HepG2 (cell line): ENCODE measurements at regions not wholly inside any gene's neighbourhood (a gene's known extent, or its start where the extent isn't known, plus 50 kb on each side); places are given as distances from the start of the nearest gene placed in this dataset.

Experiments
- ATAC-seq: fragments of 200-7000 bp; cut with Tn5 transposase; 3 replicates; pipeline ENCODE4 v1.9.1; 2020; ENCODE audit warnings: mild to moderate bottlenecking, moderate library complexity
- BruUV-seq: library from RNA; stranded (reverse); fragments of 400-500 nt; replicated peaks from 2 replicates; lab custom pipeline; 2021; lab: Mats Ljungman, UMichigan
- CTCF ChIA-PET: fragments of 300-600 bp; formaldehyde crosslinking; extraction: SDS; loops from one replicate; lab custom pipeline; 2021; ENCODE audit warnings: low total read pairs, inconsistent platforms, low intra/inter-chr PET ratio; lab: Yijun Ruan, JAX
- POLR2A ChIA-PET: fragments of 350-600 bp; sonication (Branson Sonifier 250); formaldehyde crosslinking; loops from one replicate; lab custom pipeline; 2020; ENCODE audit warnings: antibody characterized with exemption, inconsistent platforms; lab: Yijun Ruan, JAX
- DNase-seq: peaks from one replicate; pipeline ENCODE4 v3.0.0-alpha.2; 2015; ENCODE audit warnings: low spot score
- FAIRE-seq: peaks from 3 replicates; lab custom pipeline; 2011; peaks lifted over from hg19 to GRCh38; lab: Jason Lieb, UNC
- H2AFZ ChIP-seq: one replicate; pipeline ENCODE4 v1.6.1; 2011; ENCODE audit warnings: low read length, inconsistent platforms
- H3K27ac ChIP-seq: fragments of 300-600 bp; 3 replicates; pipeline ENCODE4 v1.8.0; 2011; ENCODE audit warnings: mixed run types, mild to moderate bottlenecking, mixed read lengths, low read length, inconsistent platforms; ENCODE audit not compliant: insufficient read depth; ENCODE audit errors: extremely low read length
- H3K27me3 ChIP-seq, 2 experiments: fragments of 200-600 bp in 1 of 2; 2 replicates in 1 of 2; 3 replicates in 1 of 2; pipeline versions ENCODE4 v1.6.0 to v1.8.0; 2011; ENCODE audit warnings: low read length in 2 of 2, mild to moderate bottlenecking in 2 of 2, moderate library complexity in 2 of 2, inconsistent platforms in 1 of 2; ENCODE audit not compliant: insufficient read depth in 2 of 2, control insufficient read depth in 1 of 2
- H3K36me3 ChIP-seq, 2 experiments: fragments of 200-600 bp in 1 of 2; replicated peaks in 1 of 2; 2 replicates in 1 of 2; 3 replicates in 1 of 2; pipeline versions ENCODE4 v1.5.1 to v1.8.0; 2011; ENCODE audit warnings: low read length in 2 of 2, inconsistent platforms in 1 of 2; ENCODE audit not compliant: insufficient read depth in 2 of 2, control insufficient read depth in 1 of 2
- H3K4me1 ChIP-seq: 2 replicates; pipeline ENCODE4 v1.5.1; 2012; ENCODE audit warnings: low read length, inconsistent platforms; ENCODE audit not compliant: insufficient read depth
- H3K4me2 ChIP-seq: 2 replicates; pipeline ENCODE4 v1.6.0; 2011; ENCODE audit warnings: low read depth, low read length, inconsistent platforms
- H3K4me3 ChIP-seq, 3 experiments: fragments of 200-600 bp in 1 of 3; sonication (generic), shearing (Covaris generic) in 1 of 3; replicated peaks in 1 of 3; 2 replicates each; pipeline ENCODE4 v1.5.1; 2011 to 2016; ENCODE audit warnings: low read length in 3 of 3, inconsistent platforms in 2 of 3, low read depth in 2 of 3, mild to moderate bottlenecking in 2 of 3, control low read depth in 1 of 3, mixed read lengths in 1 of 3; ENCODE audit not compliant: insufficient read depth in 1 of 3
- H3K79me2 ChIP-seq: one replicate; pipeline ENCODE4 v1.6.1; 2011; ENCODE audit warnings: low read length, inconsistent platforms; ENCODE audit not compliant: insufficient read depth
- H3K9ac ChIP-seq: 2 replicates; pipeline ENCODE4 v1.6.0; 2011; ENCODE audit warnings: mild to moderate bottlenecking, low read depth, low read length, inconsistent platforms; ENCODE audit not compliant: insufficient read depth
- H3K9me3 ChIP-seq: 2 replicates; pipeline ENCODE4 v1.5.1; 2012; ENCODE audit warnings: mild to moderate bottlenecking, low read length
- H4K20me1 ChIP-seq: 2 replicates; pipeline ENCODE4 v1.6.0; 2011; ENCODE audit warnings: inconsistent platforms, mild to moderate bottlenecking, low read length, moderate library complexity; ENCODE audit not compliant: insufficient read depth
- DR1 ChIP-seq: sonication (generic); formaldehyde crosslinking; IDR thresholded peaks from 2 replicates; pipeline ENCODE4 v1.8.0; 2021; ENCODE audit warnings: mild to moderate bottlenecking, missing genetic modification reagents, inconsistent platforms
- GATA4 ChIP-seq: sonication (generic); IDR thresholded peaks from 2 replicates; pipeline ENCODE4 v1.6.1; 2016; ENCODE audit warnings: antibody characterized with exemption, low read depth, borderline replicate concordance
- GMEB2 ChIP-seq: IDR thresholded peaks from 2 replicates; pipeline ENCODE4 v1.6.1; 2016; ENCODE audit warnings: missing biosample characterization, missing genetic modification reagents, low read depth
- HDAC1 ChIP-seq: sonication (generic); formaldehyde crosslinking; IDR thresholded peaks from 2 replicates; pipeline ENCODE4 v1.5.1; 2020; ENCODE audit warnings: mild to moderate bottlenecking, missing genetic modification reagents
- HOXA7 ChIP-seq: sonication (generic); formaldehyde crosslinking; IDR thresholded peaks from 2 replicates; pipeline ENCODE4 v1.8.1; 2022; ENCODE audit warnings: mild to moderate bottlenecking, missing genetic modification reagents, moderate library complexity
- MAFF ChIP-seq: IDR thresholded peaks from 2 replicates; pipeline ENCODE4 v1.6.1; 2011; ENCODE audit warnings: low read depth, low read length, improper control_type of control experiment
- MAFK ChIP-seq, 2 experiments: IDR thresholded peaks in 1 of 2; conservative IDR thresholded peaks in 1 of 2; 2 replicates each; pipeline ENCODE4 v1.6.1; 2011; ENCODE audit warnings: improper control_type of control experiment in 2 of 2, low read length in 2 of 2
- TBL1XR1 ChIP-seq: fragments of 150-350 bp; IDR thresholded peaks from 2 replicates; pipeline ENCODE4 v1.6.1; 2014; ENCODE audit warnings: borderline replicate concordance, low read length; ENCODE audit not compliant: partially characterized antibody
- ZBTB2 ChIP-seq: sonication (generic); formaldehyde crosslinking; IDR thresholded peaks from 2 replicates; pipeline ENCODE4 v1.8.0; 2022; ENCODE audit warnings: low read depth, missing genetic modification reagents
- ZBTB44 ChIP-seq: sonication (generic); formaldehyde crosslinking; IDR thresholded peaks from 2 replicates; pipeline ENCODE4 v1.4.0; 2020; ENCODE audit warnings: missing genetic modification reagents
- ZIK1 ChIP-seq: sonication (generic); formaldehyde crosslinking; IDR thresholded peaks from 2 replicates; pipeline ENCODE4 v1.5.0; 2020; ENCODE audit warnings: mild to moderate bottlenecking, low read depth, missing genetic modification reagents, borderline replicate concordance
- ZNF263 ChIP-seq: sonication (generic); formaldehyde crosslinking; IDR thresholded peaks from 2 replicates; pipeline ENCODE4 v1.4.0; 2020; ENCODE audit warnings: missing genetic modification reagents
- ZNF446 ChIP-seq: sonication (generic); formaldehyde crosslinking; IDR thresholded peaks from 2 replicates; pipeline ENCODE4 v1.5.0; 2020; ENCODE audit warnings: mild to moderate bottlenecking, missing genetic modification reagents
- ZNF552 ChIP-seq: sonication (generic); formaldehyde crosslinking; IDR thresholded peaks from 2 replicates; pipeline ENCODE4 v1.9.0; 2022; ENCODE audit warnings: missing genetic modification reagents, mild to moderate bottlenecking, borderline replicate concordance
- WGBS: methylation state at CpG from one replicate; pipeline ENCODE4 v1.1.6; 2017; ENCODE audit warnings: low lambda C conversion rate; 5-methylcytosine and 5-hydroxymethylcytosine counted together
- in situ Hi-C: cut with HindIII; loops from 2 replicates; pipeline ENCODE4 v1.10.0; 2017; ENCODE audit warnings: low pct_unique_long_range_greater_than_20kb; ENCODE audit not compliant: extremely low pct_ligation_motif_present
- intact Hi-C: fragments of 100-400 bp; cut with micrococcal nuclease; formaldehyde crosslinking; loops from one replicate; pipeline ENCODE4 v1.10.0; 2022; ENCODE audit not compliant: unreplicated experiment

- no peaks in the 10 kb centered on the region for H3K36me3 ChIP-seq
- H4K20me1 ChIP-seq: no peaks in the 10 kb centered on the region
- no peak overlapping the region for H3K4me3 ChIP-seq
- ATAC-seq: no peak
- no peak for FAIRE-seq
- 53% methylated on average over 6 of the region's 6 CpGs for WGBS
- no peak for TF ChIP-seq GATA4
- TF ChIP-seq MAFF: peak; percentile 90
- peak; percentile 89 to 93 for TF ChIP-seq MAFK (conservative IDR thresholded peaks at IDR 0.05 in 1 of 2, IDR thresholded peaks at IDR 0.05 in 1 of 2; ENCODE audit: low read length in 2 of 2)
- H3K4me1 ChIP-seq: peaks cover 15% of the 10 kb centered on the region
- H3K9ac ChIP-seq: no peak overlapping the region
- intact Hi-C loops: no loop called here
- in situ Hi-C loops: no loop called here
- CTCF ChIA-PET: no interaction called here
- no peak overlapping the region for H3K27ac ChIP-seq
- H3K4me2 ChIP-seq: no peak overlapping the region
- H3K79me2 ChIP-seq: no peaks in the 10 kb centered on the region
- no peaks in the 10 kb centered on the region for H3K27me3 ChIP-seq
- POLR2A ChIA-PET: no interaction called here
- DNase-seq: no peak
- no TSS peak for BruUV-seq
- H3K9me3 ChIP-seq: no peaks in the 10 kb centered on the region; the same call in 1 of the 2 replicates
- H2AFZ ChIP-seq: no peak overlapping the region
Observed at GRCh38 chr2:107064750-107065149, 178.8 kb upstream of the ST6GAL2 start.

GRCh38 chr2:107068069-107068916 lies 182.3 kb upstream of the ST6GAL2 start:
- WGBS: 40% methylated on average over 11 of the region's 11 CpGs
- ChIA-PET POLR2A (no interaction called here), CTCF (no interaction called here)
- Histone ChIP-seq H3K4me2 (no peak overlapping the region), H4K20me1 (no peaks in the 10 kb centered on the region), H3K79me2 (no peaks in the 10 kb centered on the region), H3K9me3 (no peaks in the 10 kb centered on the region), H3K27me3 (no peaks in the 10 kb centered on the region), H3K27ac (no peak overlapping the region), H3K9ac (no peak overlapping the region), H3K36me3 (no peaks in the 10 kb centered on the region), H3K4me1 (peaks cover 2% of the 10 kb centered on the region), H3K4me3 (no peak overlapping the region), H2AFZ (no peak overlapping the region)
- intact Hi-C loops: no loop called here
- in situ Hi-C loops: no loop called here
- no TSS peak for BruUV-seq
- ATAC-seq (no peak), FAIRE-seq (no peak), DNase-seq (no peak)
- TF ChIP-seq HOXA7 (CRISPR knock-in tag) (no peak), ZNF263 (CRISPR knock-in tag) (no peak), ZIK1 (CRISPR knock-in tag) (no peak), GMEB2 (CRISPR knock-in tag) (no peak), HDAC1 (no peak), ZNF552 (CRISPR knock-in tag) (no peak), TBL1XR1 (no peak), DR1 (CRISPR knock-in tag) (no peak), ZBTB44 (CRISPR knock-in tag) (no peak), ZBTB2 (CRISPR knock-in tag) (no peak), ZNF446 (CRISPR knock-in tag) (no peak)
